GM21526 (cell line): ENCODE measurements at regions not wholly inside any gene's neighbourhood (a gene's known extent, or its start where the extent isn't known, plus 50 kb on each side); places are given as distances from the start of the nearest gene placed in this dataset.
"Not testable (repeated sequence)": the region's sequence is repeated elsewhere in the genome, so short reads cannot be mapped to it uniquely, and the experiment has no call there.

Source experiments
- ATAC-seq: cut with Tn5 transposase; IDR thresholded peaks from one replicate; pipeline ENCODE4 v1.9.1; 2021; ENCODE audit warnings: moderate library complexity; ENCODE audit not compliant: unreplicated experiment, low FRiP score

GRCh38 chr15:79728867-79729266 is 167.9 kb downstream of the MTHFS start:
- no peak for ATAC-seq

DNA sequence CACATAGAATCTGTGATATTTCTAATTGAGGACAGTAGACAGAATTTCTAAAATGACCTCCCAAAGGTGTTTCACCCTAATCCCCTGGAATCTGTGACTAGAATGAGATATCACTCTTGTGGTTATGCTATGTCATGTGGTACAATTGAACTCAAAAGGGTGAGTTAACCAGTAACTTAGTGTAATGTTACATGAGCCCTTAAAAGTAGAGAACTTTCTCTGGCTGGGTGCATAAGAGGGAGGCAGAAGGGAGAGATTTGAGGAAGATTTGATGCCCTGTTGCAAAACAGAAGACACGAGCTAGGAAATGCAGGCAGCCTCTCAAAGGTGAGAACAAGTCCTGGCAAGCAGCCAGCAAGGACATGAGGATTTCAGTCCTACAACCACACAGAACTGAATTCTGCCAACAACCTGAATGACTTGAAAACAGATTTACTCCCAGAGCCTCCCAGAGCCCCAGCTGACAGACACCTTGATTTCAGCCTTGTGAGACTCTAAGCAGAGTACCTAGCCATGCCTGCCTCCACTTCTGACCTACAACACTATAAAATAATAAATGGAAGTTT is 160.3 kb downstream of the MTHFS start:
- no peak for ATAC-seq

GRCh38 chr15:79738143-79738542 is 158.7 kb downstream of the MTHFS start:
- ATAC-seq: no peak

DNA sequence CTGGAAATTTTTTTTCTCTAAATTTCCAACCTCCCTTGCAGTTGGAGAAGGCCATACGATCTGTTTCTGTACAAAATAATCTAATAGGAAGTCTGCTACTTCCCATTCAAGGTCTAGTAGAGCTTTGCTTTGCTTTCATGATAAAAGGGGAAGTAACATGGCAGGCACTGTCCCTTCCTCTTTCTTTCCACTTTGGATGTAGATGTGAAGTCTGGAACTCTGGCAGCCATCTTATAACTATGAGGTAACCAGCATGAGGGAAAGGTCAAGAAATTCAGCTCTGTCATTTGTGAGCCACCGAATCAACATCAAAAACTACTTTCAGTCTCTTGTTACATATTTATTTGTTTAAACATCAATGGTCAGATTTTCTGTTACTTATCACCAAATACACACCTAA is 156.3 kb downstream of the MTHFS start:
- no peak for ATAC-seq

DNA sequence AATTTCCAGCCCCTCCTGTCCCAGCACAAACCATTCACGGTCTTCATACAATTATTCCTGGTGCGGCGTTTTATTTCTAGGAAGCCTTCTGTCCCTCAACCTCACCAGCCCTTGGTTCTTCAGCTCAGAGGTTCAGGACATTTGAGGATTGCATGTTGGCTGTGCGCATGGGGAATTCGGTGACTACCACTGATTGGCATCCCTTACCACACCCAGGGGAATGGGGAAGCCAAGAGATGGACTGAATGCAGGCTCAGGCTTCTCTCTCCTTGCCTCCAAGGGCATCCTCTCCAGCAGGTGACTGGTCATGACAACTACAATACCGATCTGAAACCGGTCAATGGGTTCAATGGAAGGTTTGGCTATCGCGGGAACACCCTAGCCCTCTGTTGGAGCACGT is 153.8 kb downstream of the MTHFS start:
- no peak for ATAC-seq

DNA sequence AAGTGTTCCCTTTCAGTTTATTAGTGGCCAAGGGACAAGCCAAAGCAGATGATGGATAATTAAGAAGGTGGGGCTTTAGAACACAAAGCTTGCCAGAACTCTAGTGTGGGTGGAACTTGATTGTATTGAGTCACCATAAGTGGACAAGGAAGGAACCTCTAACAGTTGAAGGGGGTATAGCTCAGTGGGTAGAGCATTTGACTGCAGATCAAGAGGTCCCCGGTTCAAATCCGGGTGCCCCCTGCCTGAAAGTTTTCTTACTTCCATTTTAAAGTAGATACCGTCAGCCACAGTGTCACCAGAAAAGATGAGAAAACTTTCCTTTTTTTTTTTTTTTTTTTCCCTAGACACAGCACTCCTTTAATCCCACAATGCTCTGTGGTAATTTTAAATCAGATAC is 152.3 kb downstream of the MTHFS start:
- ATAC-seq: not testable (repeated sequence)

GRCh38 chr15:79756365-79756764 is 140.4 kb downstream of the MTHFS start:
- no peak for ATAC-seq

DNA sequence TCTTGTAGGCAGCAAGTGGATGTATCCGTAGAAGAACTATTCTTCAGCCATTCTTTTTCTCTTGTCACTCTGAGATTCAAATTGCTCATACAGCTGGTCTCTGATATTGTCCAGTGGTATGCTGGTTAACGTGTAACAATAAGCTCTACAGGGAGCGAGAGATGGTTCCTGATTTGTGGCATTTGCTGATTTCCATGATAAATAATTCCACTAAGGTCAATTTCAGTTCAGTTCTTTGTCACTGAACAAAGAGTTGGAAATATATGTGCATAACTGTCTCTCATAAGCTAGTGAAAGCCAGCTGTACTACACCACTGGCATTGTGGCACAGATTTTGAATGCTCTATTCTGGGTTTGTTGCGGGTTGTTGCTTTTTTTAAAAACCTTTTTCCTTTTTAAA is 131.7 kb downstream of the MTHFS start:
- ATAC-seq: no peak

- ATAC-seq: no peak
Measured at GRCh38 chr15:79769069-79769481, 127.7 kb downstream of the MTHFS start.

DNA sequence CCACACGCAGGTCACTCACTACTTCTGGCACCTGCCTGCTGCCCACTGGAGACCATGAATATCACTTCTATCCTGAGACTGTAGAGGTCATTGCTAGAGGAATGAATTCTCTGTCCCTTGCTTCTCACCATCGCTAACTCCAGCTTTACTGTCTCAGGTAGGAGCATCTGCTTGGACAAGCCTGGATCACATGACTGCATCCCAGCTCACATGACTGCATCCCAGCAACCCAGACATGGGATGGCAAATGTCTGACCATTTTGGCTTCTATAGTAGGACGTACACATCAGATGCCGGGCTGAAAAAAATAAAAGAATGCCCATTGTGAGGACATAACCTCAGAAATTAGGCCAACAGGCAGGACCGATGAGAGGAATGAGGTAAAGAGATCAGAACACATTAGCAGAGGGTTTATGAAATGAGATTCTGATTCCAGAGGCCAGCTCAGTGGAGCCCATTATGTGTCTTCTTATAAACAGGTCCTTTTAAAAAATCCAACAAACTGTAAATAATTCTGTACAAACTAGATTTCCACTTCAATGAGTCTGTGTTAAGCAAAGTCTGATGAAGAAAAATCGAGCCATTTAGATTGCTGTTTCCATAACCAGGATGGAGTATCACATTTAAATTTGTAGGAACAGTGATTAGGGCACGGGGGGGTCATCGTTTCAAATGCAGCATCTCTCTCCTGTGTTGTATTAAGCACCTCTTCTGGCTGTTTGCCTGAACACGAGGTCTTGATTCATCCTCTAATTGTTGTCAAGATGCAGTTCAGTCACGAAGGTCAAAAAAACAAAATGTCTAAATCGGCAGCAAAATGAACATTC is 126.7 kb downstream of the MTHFS start:
- ATAC-seq: no peak

GRCh38 chr15:79773128-79773527 is 123.7 kb downstream of the MTHFS start:
- no peak for ATAC-seq

DNA sequence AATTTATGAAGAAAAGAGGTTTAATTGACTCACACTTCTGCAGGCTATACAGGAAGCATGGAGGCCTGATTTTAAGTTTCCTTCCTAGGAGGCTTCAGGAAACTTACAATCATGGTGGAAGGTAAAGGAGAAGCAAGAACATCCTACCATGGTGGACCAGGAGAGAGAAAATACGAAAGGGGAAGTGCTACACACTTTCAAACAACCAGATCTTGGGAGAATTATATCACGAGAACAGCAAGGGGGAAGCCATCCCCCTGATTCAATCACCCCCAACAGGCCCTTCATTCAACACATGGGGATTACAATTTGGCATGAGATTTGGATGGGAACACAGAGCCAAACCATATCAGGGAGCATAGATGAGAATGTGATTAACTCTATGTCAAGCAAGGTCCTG is 121.0 kb downstream of the MTHFS start:
- no peak for ATAC-seq

DNA sequence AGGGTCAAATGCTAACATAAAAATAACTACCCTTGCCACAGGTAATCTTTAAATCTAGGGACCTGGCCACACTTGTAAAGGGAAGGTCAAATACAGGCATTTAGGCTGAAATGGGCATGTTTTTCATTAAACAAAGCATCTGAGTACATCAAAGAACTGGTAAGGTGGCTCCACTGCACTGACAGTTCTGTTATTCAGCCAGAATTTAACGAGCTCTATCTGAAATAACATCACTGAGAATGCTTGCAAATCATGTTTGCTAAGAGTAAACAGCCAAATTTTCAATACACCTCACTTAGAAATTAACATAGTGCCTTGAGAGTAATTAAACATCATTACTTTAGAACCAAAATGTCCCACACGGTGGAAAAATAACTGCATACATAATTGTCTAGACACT is 118.9 kb downstream of the MTHFS start:
- no peak for ATAC-seq

DNA sequence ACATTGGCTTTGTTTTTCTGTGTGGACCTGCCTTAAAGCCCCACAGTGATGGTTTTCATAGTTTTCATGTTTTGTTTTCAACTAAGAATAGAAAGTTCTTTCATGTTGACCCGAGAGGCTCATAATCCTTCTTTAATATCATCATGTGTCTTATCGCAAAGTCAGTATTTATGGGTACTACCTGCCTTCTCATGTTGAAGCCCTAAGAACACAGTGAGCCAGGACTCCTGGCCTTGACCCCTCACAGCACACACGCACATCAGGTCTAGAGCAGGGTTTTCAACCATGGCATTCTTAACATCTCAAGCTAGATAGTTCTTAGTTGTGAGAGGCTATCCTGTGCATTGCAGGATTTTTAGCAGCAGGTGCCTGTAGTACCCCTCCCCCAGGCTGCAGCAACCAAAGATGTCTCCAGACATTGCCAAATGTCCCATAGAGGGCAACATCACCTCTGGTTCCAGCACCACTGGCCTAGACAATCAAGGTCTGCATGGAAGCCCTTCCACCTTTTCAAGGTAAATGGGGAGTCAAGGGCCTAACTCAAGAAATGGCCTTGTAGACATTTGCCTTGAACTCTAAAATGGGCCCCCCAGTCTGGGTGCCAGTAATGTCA is 118.3 kb downstream of the MTHFS start:
- no peak for ATAC-seq

GRCh38 chr15:79779746-79780145 is 117.1 kb downstream of the MTHFS start:
- no peak for ATAC-seq

DNA sequence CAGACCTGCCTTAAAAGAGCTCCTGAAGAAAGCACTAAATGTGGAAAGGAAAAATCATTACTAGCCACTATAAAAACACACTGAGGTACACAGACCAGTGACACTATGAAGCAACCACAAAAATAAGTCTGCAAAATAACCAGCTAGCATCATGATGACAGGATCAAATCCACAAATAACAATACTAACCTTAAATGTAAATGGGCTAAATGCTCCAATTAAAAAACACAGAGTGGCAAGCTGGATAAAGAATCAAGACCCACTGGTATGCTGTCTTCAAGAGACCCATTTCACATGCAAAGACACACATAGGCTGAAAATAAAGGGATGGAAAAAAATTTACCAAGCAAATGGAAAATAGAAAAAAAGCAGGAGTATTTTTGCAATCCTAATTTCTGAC is 114.5 kb downstream of the MTHFS start:
- not testable (repeated sequence) for ATAC-seq
